AG09319 (cell line): ENCODE measurements at regions not wholly inside any gene's neighbourhood (a gene's known extent, or its start where the extent isn't known, plus 50 kb on each side); places are given as distances from the start of the nearest gene placed in this dataset.

ENCODE experiments used
- DNase-seq: peaks from one replicate; pipeline ENCODE4 v3.0.0-alpha.2; 2010; ENCODE audit warnings: low read depth; ENCODE audit errors: extremely low read depth
- TF ChIP-seq, protein P1 (sequence below): IDR thresholded peaks from 2 replicates; pipeline ENCODE4 v1.5.1; 2011; ENCODE audit warnings: low read depth, mild to moderate bottlenecking, inconsistent platforms, low read length, moderate library complexity

DNA sequence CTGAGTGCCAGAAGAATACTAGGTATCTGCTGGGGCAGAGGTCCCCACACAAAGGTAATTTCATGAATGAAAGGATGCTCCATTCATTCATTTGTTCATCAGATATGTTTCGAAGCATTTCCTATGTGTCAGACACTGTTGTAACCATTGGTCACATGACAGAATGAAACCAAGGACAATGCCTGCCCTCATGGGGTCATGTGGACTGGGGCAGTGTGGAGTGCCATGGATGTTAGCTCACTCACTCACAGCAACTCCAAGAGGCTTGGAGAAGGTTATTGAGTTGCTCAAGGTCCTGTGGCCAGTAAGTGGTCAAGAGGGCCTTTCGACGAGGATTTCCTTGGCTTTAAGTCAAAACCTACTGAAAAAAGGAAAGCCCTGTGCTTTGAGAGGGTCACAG lies 223.5 kb downstream of the ARHGAP12 start:
- TF ChIP-seq, protein P1, sequence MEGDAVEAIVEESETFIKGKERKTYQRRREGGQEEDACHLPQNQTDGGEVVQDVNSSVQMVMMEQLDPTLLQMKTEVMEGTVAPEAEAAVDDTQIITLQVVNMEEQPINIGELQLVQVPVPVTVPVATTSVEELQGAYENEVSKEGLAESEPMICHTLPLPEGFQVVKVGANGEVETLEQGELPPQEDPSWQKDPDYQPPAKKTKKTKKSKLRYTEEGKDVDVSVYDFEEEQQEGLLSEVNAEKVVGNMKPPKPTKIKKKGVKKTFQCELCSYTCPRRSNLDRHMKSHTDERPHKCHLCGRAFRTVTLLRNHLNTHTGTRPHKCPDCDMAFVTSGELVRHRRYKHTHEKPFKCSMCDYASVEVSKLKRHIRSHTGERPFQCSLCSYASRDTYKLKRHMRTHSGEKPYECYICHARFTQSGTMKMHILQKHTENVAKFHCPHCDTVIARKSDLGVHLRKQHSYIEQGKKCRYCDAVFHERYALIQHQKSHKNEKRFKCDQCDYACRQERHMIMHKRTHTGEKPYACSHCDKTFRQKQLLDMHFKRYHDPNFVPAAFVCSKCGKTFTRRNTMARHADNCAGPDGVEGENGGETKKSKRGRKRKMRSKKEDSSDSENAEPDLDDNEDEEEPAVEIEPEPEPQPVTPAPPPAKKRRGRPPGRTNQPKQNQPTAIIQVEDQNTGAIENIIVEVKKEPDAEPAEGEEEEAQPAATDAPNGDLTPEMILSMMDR = no peak
- no peak for DNase-seq

DNA sequence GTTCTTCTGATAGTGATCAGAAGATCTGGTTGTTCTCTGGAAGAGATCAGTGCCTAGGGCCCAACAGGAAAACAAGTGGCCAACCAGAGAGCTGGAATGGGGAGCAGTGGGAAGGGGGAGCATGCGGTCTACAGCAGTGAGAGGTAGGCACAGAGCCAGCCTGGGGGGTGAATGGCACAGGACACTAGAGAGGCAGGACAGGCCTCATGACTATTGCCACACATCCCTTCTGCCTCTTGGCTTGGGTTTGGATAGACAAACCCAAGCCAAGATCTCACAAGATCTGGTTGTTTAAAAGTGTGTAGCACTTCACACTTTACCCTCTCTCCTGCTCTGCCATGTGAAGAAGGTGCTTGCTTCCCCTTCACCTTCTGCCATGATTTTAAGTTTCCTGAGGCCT lies 224.4 kb downstream of the ARHGAP12 start:
- TF ChIP-seq, protein P1 = no peak
- no peak for DNase-seq

DNA sequence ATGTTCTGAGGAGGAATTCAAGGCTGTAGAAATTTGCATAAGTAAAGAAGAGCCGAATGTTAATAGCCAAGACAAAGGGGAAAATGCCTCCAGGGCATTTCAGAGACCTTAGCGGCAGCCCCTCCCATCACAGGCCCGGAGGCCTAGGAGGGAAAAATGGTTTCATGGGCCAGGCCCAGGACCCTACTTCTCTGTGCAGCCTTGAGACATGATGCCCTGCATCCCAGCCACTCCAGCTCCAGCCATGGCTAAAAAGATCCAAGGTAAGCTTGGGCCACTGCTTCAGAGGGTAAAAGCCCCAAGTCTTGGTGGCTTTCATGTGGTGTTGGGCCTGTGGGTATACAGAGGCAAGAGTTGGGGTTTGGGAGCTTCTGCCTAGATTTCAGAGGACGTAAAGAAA lies 225.7 kb downstream of the ARHGAP12 start:
- no peak for DNase-seq
- TF ChIP-seq, protein P1 = no peak

DNA sequence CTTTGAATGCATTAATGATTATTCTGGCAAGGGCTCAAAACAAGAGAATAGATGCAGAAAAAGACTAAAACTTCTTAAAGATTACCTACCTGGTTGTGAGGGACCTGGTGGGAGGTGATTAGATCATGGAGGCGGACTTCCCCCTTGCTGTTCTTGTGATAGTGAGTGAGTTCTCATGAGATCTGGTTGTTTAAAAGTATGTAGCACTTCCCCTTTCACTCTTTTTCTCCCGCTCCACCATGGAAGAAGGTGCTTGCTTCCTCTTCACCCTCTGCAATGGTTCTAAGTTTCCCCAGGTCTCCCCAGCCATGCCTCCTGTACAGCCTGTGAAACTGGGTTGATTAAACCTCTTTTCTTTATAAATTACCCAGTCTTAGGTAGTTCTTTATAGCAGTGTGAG lies 226.6 kb downstream of the ARHGAP12 start:
- TF ChIP-seq, protein P1 = no peak
- DNase-seq = no peak

DNA sequence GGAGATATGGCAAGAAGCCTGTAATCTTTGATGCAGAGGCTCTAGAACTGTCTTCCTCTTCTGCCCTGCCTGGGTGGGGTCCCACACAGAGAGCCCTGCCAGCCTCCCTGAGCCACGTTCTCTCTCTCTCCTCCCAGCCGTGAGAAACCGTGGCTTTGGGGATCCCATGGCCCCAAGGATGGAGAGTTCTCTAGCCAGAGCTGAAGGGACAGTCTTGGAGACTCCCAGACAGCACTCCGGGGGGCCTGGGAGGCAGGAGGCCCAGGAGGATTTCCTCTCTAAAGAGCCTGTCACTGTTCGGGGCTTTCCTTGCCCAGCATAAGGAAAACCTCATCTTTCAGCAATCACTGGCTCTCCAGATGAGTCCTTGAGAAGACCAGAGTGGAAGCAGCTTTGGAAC lies 227.1 kb downstream of the ARHGAP12 start:
- TF ChIP-seq, protein P1 = no peak
- no peak for DNase-seq

DNA sequence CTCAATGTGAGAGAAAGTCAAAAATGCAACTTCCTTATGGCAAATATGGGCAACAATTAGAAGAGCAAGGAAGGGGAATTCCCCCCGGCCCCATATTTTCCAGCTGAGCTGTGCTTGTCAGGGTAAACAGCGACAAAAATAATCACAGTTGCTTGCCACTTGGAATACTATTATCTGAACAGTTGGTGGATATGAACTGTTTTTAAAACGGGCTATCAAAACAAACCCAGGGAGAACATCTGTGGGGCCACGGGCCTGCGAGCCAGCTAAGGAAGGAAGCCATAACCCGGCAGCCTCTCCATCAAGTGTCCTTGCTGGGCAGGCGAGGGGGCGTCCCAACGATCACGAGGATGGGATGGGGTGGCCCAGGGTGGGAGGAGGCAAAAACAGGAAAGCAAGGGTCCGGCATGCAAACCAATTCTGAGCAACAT lies 228.4 kb downstream of the ARHGAP12 start:
- TF ChIP-seq, protein P1 = no peak

DNA sequence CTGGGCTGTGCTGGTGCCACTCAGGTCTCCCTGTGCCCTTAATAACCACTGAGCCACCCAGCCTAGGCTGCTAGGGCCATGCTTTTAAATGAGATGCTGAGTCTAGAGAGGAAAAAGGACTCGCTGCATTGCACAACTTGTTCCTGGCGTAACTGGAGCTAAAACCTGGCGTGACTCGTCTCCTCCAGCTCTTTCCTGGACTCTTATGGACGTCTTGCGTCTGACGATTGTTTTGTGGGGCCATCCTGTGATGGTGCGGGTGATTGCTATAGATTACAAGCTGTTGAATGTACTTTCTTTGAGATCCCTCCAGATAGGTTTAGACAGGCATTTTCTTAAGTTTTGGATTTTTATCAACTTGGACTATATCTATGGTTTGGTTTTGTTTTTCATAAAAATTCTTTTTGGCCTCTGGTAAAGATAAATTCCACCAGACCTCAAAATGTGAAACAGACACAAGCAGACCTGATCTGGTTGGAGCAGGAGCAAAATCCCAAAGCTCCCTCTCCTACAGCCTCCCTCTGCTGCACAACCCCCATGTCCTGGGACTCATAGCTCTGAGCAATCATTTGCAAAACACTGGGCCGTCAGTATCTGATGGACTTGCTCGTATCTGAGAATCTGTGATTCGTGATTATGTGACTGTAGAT lies 230.3 kb downstream of the ARHGAP12 start:
- TF ChIP-seq, protein P1 = no peak
- peak; percentile 93 for DNase-seq

More for the DNA sequence above, 228.4 kb downstream of the ARHGAP12 start:
- DNase-seq = no peak
